Tibial nerve (tissue), 3 donors: ENCODE measurements at regions not wholly inside any gene's neighbourhood (a gene's known extent, or its start where the extent isn't known, plus 50 kb on each side); places are given as distances from the start of the nearest gene placed in this dataset.

Experiments
- CTCF ChIP-seq, 5 experiments: fragments of 200-600 bp in 3 of 5; fragments of 450-650 bp in 2 of 5; sonication (generic) in 3 of 5; IDR thresholded peaks; one replicate each; pipeline ENCODE4 v1.5.1; 2016 to 2019; ENCODE audit warnings: antibody characterized with exemption in 5 of 5, mild to moderate bottlenecking in 3 of 5, moderate library complexity in 2 of 5
- POLR2A ChIP-seq, 2 donors: fragments of 450-650 bp; IDR thresholded peaks; one replicate each; pipeline ENCODE4 v1.6.1; 2017; ENCODE audit warnings: antibody characterized with exemption in 2 of 2, mild to moderate bottlenecking in 2 of 2, moderate library complexity in 2 of 2

DNA sequence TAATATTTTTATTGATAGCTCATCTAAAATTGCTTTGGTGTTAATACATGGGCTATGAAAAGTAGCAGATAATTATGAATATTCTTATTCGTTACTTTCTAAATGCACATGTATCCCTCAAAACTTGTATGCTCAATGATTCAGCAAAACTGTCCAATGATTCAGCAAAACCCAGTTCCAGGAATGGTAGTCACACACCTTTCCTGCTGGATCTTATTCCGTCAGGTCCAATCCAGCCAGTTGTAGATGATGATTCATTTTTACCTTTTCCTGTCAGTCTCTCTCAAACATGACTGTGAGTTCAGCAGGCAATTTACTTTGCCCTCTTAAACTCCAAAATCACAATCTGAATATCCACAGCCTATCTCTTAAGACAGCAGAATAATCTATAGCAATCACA is 1082.6 kb downstream of the EFNB2 start:
- TF ChIP-seq CTCF (IDR thresholded peaks at IDR 0.05) (no peak), POLR2A (IDR thresholded peaks at IDR 0.05) (no peak)
